GM13977 (cell line): ENCODE measurements at regions not wholly inside any gene's neighbourhood (a gene's known extent, or its start where the extent isn't known, plus 50 kb on each side); places are given as distances from the start of the nearest gene placed in this dataset.
"Not testable (repeated sequence)": the region's sequence is repeated elsewhere in the genome, so short reads cannot be mapped to it uniquely, and the experiment has no call there.

Experiments
- DNase-seq: peaks from one replicate; pipeline ENCODE4 v3.0.0; 2012; ENCODE audit warnings: low spot score
- CTCF ChIP-seq: IDR thresholded peaks from 2 replicates; pipeline ENCODE4 v1.5.1; 2012; ENCODE audit warnings: mild to moderate bottlenecking, control low read depth; ENCODE audit not compliant: insufficient read depth; ENCODE audit errors: extremely low read depth, missing control alignments
- in situ Hi-C: fragments of 300-500 bp; cut with MboI; formaldehyde crosslinking; loops from one replicate; pipeline ENCODE4 v1.12.0; 2022; ENCODE audit warnings: low sequenced_read_pairs, low pct_unique_long_range_greater_than_20kb, mixed read lengths, inconsistent platforms; ENCODE audit not compliant: unreplicated experiment

- in situ Hi-C loops = no loop called here
- DNase-seq = no peak
- no peak for TF ChIP-seq CTCF
Measured at GRCh38 chr15:61344293-61344692, 115.2 kb upstream of the RORA start.

GRCh38 chr15:61342390-61342789 lies 113.3 kb upstream of the RORA start:
- in situ Hi-C loops = no loop called here
- DNase-seq = no peak
- TF ChIP-seq CTCF = no peak

GRCh38 chr15:61339516-61339915 lies 110.4 kb upstream of the RORA start:
- in situ Hi-C loops = no loop called here
- TF ChIP-seq CTCF = no peak
- DNase-seq = no peak

- no peak for DNase-seq
- no peak for TF ChIP-seq CTCF
- in situ Hi-C loops = no loop called here
Measured at GRCh38 chr15:61337541-61337940, 108.4 kb upstream of the RORA start.

GRCh38 chr15:61336026-61336638 lies 107.0 kb upstream of the RORA start:
- in situ Hi-C loops = no loop called here
- no peak for TF ChIP-seq CTCF
- no peak for DNase-seq

GRCh38 chr15:61334714-61335113 lies 105.6 kb upstream of the RORA start:
- in situ Hi-C loops, DNase-seq: not testable (repeated sequence)

GRCh38 chr15:61331019-61331418 lies 101.9 kb upstream of the RORA start:
- in situ Hi-C loops = no loop called here
- no peak for DNase-seq
- TF ChIP-seq CTCF = no peak
